T-helper 22 cell (primary cell): ENCODE measurements at regions not wholly inside any gene's neighbourhood (a gene's known extent, or its start where the extent isn't known, plus 50 kb on each side); places are given as distances from the start of the nearest gene placed in this dataset.
"Not testable (repeated sequence)": the region's sequence is repeated elsewhere in the genome, so short reads cannot be mapped to it uniquely, and the experiment has no call there.

Source experiments
- DNase-seq: peaks from one replicate; pipeline ENCODE4 v3.0.0-alpha.2; 2020; ENCODE audit warnings: low read depth

- DNase-seq = no peak
These were observed 559.1 kb upstream of the TRPC7 start for GRCh38 chr5:136924490-136924889.

- no peak for DNase-seq
These were observed 545.3 kb upstream of the TRPC7 start for GRCh38 chr5:136910625-136911024.

GRCh38 chr5:136909906-136910305, 544.6 kb upstream of the TRPC7 start:
- DNase-seq = no peak

- no peak for DNase-seq
These were observed 542.0 kb upstream of the TRPC7 start for GRCh38 chr5:136907371-136907770.

GRCh38 chr5:136906545-136906944, 541.2 kb upstream of the TRPC7 start:
- no peak for DNase-seq

GRCh38 chr5:136905571-136905970, 540.2 kb upstream of the TRPC7 start:
- no peak for DNase-seq

GRCh38 chr5:136894070-136894469, 528.7 kb upstream of the TRPC7 start:
- no peak for DNase-seq

GRCh38 chr5:136892000-136892399, 526.7 kb upstream of the TRPC7 start:
- DNase-seq = no peak

GRCh38 chr5:136891175-136891972, 526.0 kb upstream of the TRPC7 start:
- DNase-seq = no peak

- no peak for DNase-seq
These were observed 525.2 kb upstream of the TRPC7 start for GRCh38 chr5:136890431-136891148.

- DNase-seq = no peak
These were observed 521.3 kb upstream of the TRPC7 start for GRCh38 chr5:136886608-136887007.

GRCh38 chr5:136864960-136865359, 499.6 kb upstream of the TRPC7 start:
- DNase-seq = no peak

GRCh38 chr5:136856648-136857047, 491.3 kb upstream of the TRPC7 start:
- DNase-seq = no peak

- no peak for DNase-seq
These were observed 488.6 kb upstream of the TRPC7 start for GRCh38 chr5:136853971-136854370.

- DNase-seq = no peak
These were observed 475.3 kb upstream of the TRPC7 start for GRCh38 chr5:136840601-136841000.

GRCh38 chr5:136836093-136836492, 470.7 kb upstream of the TRPC7 start:
- DNase-seq = no peak

- no peak for DNase-seq
These were observed 455.5 kb upstream of the TRPC7 start for GRCh38 chr5:136820848-136821247.

- no peak for DNase-seq
These were observed 454.4 kb upstream of the TRPC7 start for GRCh38 chr5:136819526-136820302.

- DNase-seq = no peak
These were observed 451.0 kb upstream of the TRPC7 start for GRCh38 chr5:136816327-136816726.

GRCh38 chr5:136814619-136815378, 449.5 kb upstream of the TRPC7 start:
- DNase-seq = no peak

GRCh38 chr5:136812270-136812669, 446.9 kb upstream of the TRPC7 start:
- not testable (repeated sequence) for DNase-seq

GRCh38 chr5:136811551-136811950, 446.2 kb upstream of the TRPC7 start:
- DNase-seq = no peak
